ENCODE measurements at regions not wholly inside any gene's neighbourhood (a gene's known extent, or its start where the extent isn't known, plus 50 kb on each side); places are given as distances from the start of the nearest gene placed in this dataset.
"Not testable (repeated sequence)": the region's sequence is repeated elsewhere in the genome, so short reads cannot be mapped to it uniquely, and the experiment has no call there.

GRCh38 chr21:38092051-38092450 lies 164.7 kb upstream of the KCNJ15 start:
- no peak for DNase-seq (ENCODE audit: low read depth)
- no peak overlapping the region for H3K4me3 ChIP-seq (ENCODE audit: low read depth, low read length)
- no peak for TF ChIP-seq CTCF (IDR thresholded peaks at IDR 0.05; ENCODE audit: low read depth, low read length, missing control alignments)

GRCh38 chr21:38095220-38095619 lies 161.6 kb upstream of the KCNJ15 start:
- DNase-seq (ENCODE audit: low read depth) = no peak
- no peak for TF ChIP-seq CTCF (IDR thresholded peaks at IDR 0.05; ENCODE audit: low read depth, low read length, missing control alignments)
- H3K4me3 ChIP-seq (ENCODE audit: low read depth, low read length) = no peak overlapping the region

- no peak for TF ChIP-seq CTCF (IDR thresholded peaks at IDR 0.05; ENCODE audit: low read depth, low read length, missing control alignments)
- DNase-seq (ENCODE audit: low read depth) = no peak
These were observed 159.0 kb upstream of the KCNJ15 start for GRCh38 chr21:38097789-38098188.

GRCh38 chr21:38112219-38112789 lies 144.5 kb upstream of the KCNJ15 start:
- no peak for TF ChIP-seq CTCF (IDR thresholded peaks at IDR 0.05; ENCODE audit: low read depth, low read length, missing control alignments)
- no peak overlapping the region for H3K4me3 ChIP-seq (ENCODE audit: low read depth, low read length)
- no peak for DNase-seq (ENCODE audit: low read depth)

More at GRCh38 chr21:38097789-38098188, 159.0 kb upstream of the KCNJ15 start:
- H3K4me3 ChIP-seq (ENCODE audit: low read depth, low read length) = no peak overlapping the region

GRCh38 chr21:38114717-38115333 lies 142.0 kb upstream of the KCNJ15 start:
- TF ChIP-seq CTCF (IDR thresholded peaks at IDR 0.05; ENCODE audit: low read depth, low read length, missing control alignments) = no peak
- H3K4me3 ChIP-seq (ENCODE audit: low read depth, low read length) = no peak overlapping the region
- DNase-seq (ENCODE audit: low read depth) = no peak

- no peak for DNase-seq (ENCODE audit: low read depth)
- no peak for TF ChIP-seq CTCF (IDR thresholded peaks at IDR 0.05; ENCODE audit: low read depth, low read length, missing control alignments)
- no peak overlapping the region for H3K4me3 ChIP-seq (ENCODE audit: low read depth, low read length)
These were observed 140.9 kb upstream of the KCNJ15 start for GRCh38 chr21:38115870-38116269.

- TF ChIP-seq CTCF (IDR thresholded peaks at IDR 0.05; ENCODE audit: low read depth, low read length, missing control alignments) = no peak
- DNase-seq (ENCODE audit: low read depth) = no peak
- H3K4me3 ChIP-seq (ENCODE audit: low read depth, low read length) = no peak overlapping the region
These were observed 137.0 kb upstream of the KCNJ15 start for GRCh38 chr21:38119793-38120192.

- not testable (repeated sequence) for H3K4me3 ChIP-seq (ENCODE audit: low read depth, low read length); DNase-seq (ENCODE audit: low read depth)
These were observed 136.2 kb upstream of the KCNJ15 start for GRCh38 chr21:38120679-38120983.

All from GM12864 (cell line).